ENCODE measurements at regions not wholly inside any gene's neighbourhood (a gene's known extent, or its start where the extent isn't known, plus 50 kb on each side); places are given as distances from the start of the nearest gene placed in this dataset.
A peak's percentile ranks its signal among the peaks of the same experiment; 100 is the strongest.

GRCh38 chr20:47865912-47866311 is 80.6 kb upstream of the SULF2 start:
- no peak for TF ChIP-seq Cebpa-rat (IDR thresholded peaks at IDR 0.05)
- Histone ChIP-seq H3K4me2 (no peak overlapping the region), H3K27me3 (no peaks in the 10 kb centered on the region), H3K9me3 (peaks cover 12% of the 10 kb centered on the region), H3K9ac (no peak overlapping the region), H3K4me1 (peaks cover 5% of the 10 kb centered on the region), H4K20me1 (no peaks in the 10 kb centered on the region), H3K36me3 (no peaks in the 10 kb centered on the region), H3K4me3 (no peak overlapping the region), H3K27ac (no peak overlapping the region)

GRCh38 chr20:47865451-47865850 is 80.2 kb upstream of the SULF2 start:
- no peak overlapping the region for H3K4me2 ChIP-seq
- H3K4me3 ChIP-seq: no peak overlapping the region
- H3K27ac ChIP-seq: no peak overlapping the region
- H3K27me3 ChIP-seq: no peaks in the 10 kb centered on the region
- H4K20me1 ChIP-seq: no peaks in the 10 kb centered on the region
- no peak for TF ChIP-seq Cebpa-rat (IDR thresholded peaks at IDR 0.05)
- H3K4me1 ChIP-seq: peaks cover 9% of the 10 kb centered on the region
- H3K9me3 ChIP-seq: peaks cover 12% of the 10 kb centered on the region
- H3K9ac ChIP-seq: no peak overlapping the region
- no peaks in the 10 kb centered on the region for H3K36me3 ChIP-seq

- Histone ChIP-seq H4K20me1 (no peaks in the 10 kb centered on the region), H3K9ac (no peak overlapping the region), H3K27me3 (no peaks in the 10 kb centered on the region), H3K4me3 (no peak overlapping the region), H3K4me2 (no peak overlapping the region), H3K9me3 (peaks cover 12% of the 10 kb centered on the region), H3K27ac (no peak overlapping the region), H3K36me3 (no peaks in the 10 kb centered on the region), H3K4me1 (peaks cover 21% of the 10 kb centered on the region)
- TF ChIP-seq Cebpa-rat (IDR thresholded peaks at IDR 0.05): no peak
Measured at GRCh38 chr20:47863981-47864380, 78.7 kb upstream of the SULF2 start.

- Histone ChIP-seq H4K20me1 (no peaks in the 10 kb centered on the region), H3K36me3 (no peaks in the 10 kb centered on the region), H3K4me3 (no peak overlapping the region), H3K9me3 (peaks cover 12% of the 10 kb centered on the region), H3K4me1 (peaks cover 25% of the 10 kb centered on the region), H3K27me3 (no peaks in the 10 kb centered on the region), H3K27ac (no peak overlapping the region), H3K9ac (no peak overlapping the region), H3K4me2 (no peak overlapping the region)
- TF ChIP-seq Cebpa-rat (IDR thresholded peaks at IDR 0.05): no peak
Measured at GRCh38 chr20:47863315-47863965, 78.2 kb upstream of the SULF2 start.

GRCh38 chr20:47862574-47863240 is 77.4 kb upstream of the SULF2 start:
- no peak overlapping the region for H3K4me3 ChIP-seq
- no peak overlapping the region for H3K27ac ChIP-seq
- no peak overlapping the region for H3K9ac ChIP-seq
- H3K4me1 ChIP-seq: peaks cover 32% of the 10 kb centered on the region
- no peaks in the 10 kb centered on the region for H3K27me3 ChIP-seq
- no peaks in the 10 kb centered on the region for H4K20me1 ChIP-seq
- H3K4me2 ChIP-seq: no peak overlapping the region
- no peak for TF ChIP-seq Cebpa-rat (IDR thresholded peaks at IDR 0.05)
- H3K9me3 ChIP-seq: peaks cover 12% of the 10 kb centered on the region
- H3K36me3 ChIP-seq: no peaks in the 10 kb centered on the region

- no peaks in the 10 kb centered on the region for H3K27me3 ChIP-seq
Measured at GRCh38 chr20:47861116-47861515, 75.8 kb upstream of the SULF2 start.

GRCh38 chr20:47860049-47860830 is 75.0 kb upstream of the SULF2 start:
- no peak overlapping the region for H3K27ac ChIP-seq
- no peaks in the 10 kb centered on the region for H3K27me3 ChIP-seq
- no peaks in the 10 kb centered on the region for H4K20me1 ChIP-seq
- TF ChIP-seq Cebpa-rat (IDR thresholded peaks at IDR 0.05): no peak
- peak overlapping the region; percentile 79 for H3K4me2 ChIP-seq
- H3K4me1 ChIP-seq: peaks cover 42% of the 10 kb centered on the region
- no peaks in the 10 kb centered on the region for H3K36me3 ChIP-seq
- no peak overlapping the region for H3K9ac ChIP-seq
- peaks cover 19% of the 10 kb centered on the region for H3K9me3 ChIP-seq
- no peak overlapping the region for H3K4me3 ChIP-seq

More at GRCh38 chr20:47861116-47861515, 75.8 kb upstream of the SULF2 start:
- Histone ChIP-seq H3K9me3 (peaks cover 13% of the 10 kb centered on the region), H3K36me3 (no peaks in the 10 kb centered on the region), H3K27ac (no peak overlapping the region), H3K9ac (no peak overlapping the region), H3K4me1 (peaks cover 42% of the 10 kb centered on the region), H3K4me2 (peak overlapping the region; percentile 79; the same call in 1 of the 2 replicates), H3K4me3 (no peak overlapping the region), H4K20me1 (no peaks in the 10 kb centered on the region)
- TF ChIP-seq Cebpa-rat (IDR thresholded peaks at IDR 0.05): no peak

GRCh38 chr20:47859278-47859677 is 74.0 kb upstream of the SULF2 start:
- H3K9me3 ChIP-seq: peaks cover 28% of the 10 kb centered on the region
- TF ChIP-seq Cebpa-rat (IDR thresholded peaks at IDR 0.05): no peak
- H3K27me3 ChIP-seq: no peaks in the 10 kb centered on the region
- no peak overlapping the region for H3K4me3 ChIP-seq
- H3K4me2 ChIP-seq: peak overlapping the region; percentile 79
- H4K20me1 ChIP-seq: no peaks in the 10 kb centered on the region
- no peaks in the 10 kb centered on the region for H3K36me3 ChIP-seq
- no peak overlapping the region for H3K9ac ChIP-seq
- peaks cover 42% of the 10 kb centered on the region for H3K4me1 ChIP-seq
- H3K27ac ChIP-seq: no peak overlapping the region

- peak overlapping the region; percentile 69 for H3K4me2 ChIP-seq
- peak overlapping the region; percentile 41; the same call in 1 of the 2 replicates for H3K9ac ChIP-seq
- peaks cover 24% of the 10 kb centered on the region for H3K9me3 ChIP-seq
- H3K27me3 ChIP-seq: no peaks in the 10 kb centered on the region
- no peak overlapping the region for H3K4me3 ChIP-seq
- H4K20me1 ChIP-seq: no peaks in the 10 kb centered on the region
- peaks cover 42% of the 10 kb centered on the region for H3K4me1 ChIP-seq
- H3K27ac ChIP-seq: no peak overlapping the region; the same call in 1 of the 2 replicates
- no peak for TF ChIP-seq Cebpa-rat (IDR thresholded peaks at IDR 0.05)
- H3K36me3 ChIP-seq: no peaks in the 10 kb centered on the region
Measured at GRCh38 chr20:47857569-47858464, 72.5 kb upstream of the SULF2 start.

Data from BLaER1 (cell line).